HEK293 (cell line): ENCODE measurements at regions not wholly inside any gene's neighbourhood (a gene's known extent, or its start where the extent isn't known, plus 50 kb on each side); places are given as distances from the start of the nearest gene placed in this dataset.

ENCODE experiments used
- CTCF ChIA-PET: fragments of 350-600 bp; formaldehyde crosslinking; extraction: SDS; loops from one replicate; lab custom pipeline; 2021; ENCODE audit warnings: antibody characterized with exemption; lab: Yijun Ruan, JAX
- POLR2A ChIA-PET: fragments of 300-600 bp; formaldehyde crosslinking; extraction: SDS; loops from one replicate; lab custom pipeline; 2020; ENCODE audit warnings: antibody characterized with exemption, inconsistent platforms; lab: Yijun Ruan, JAX
- H3K27ac ChIP-seq: fragments of 200-500 bp; sonication (Bioruptor generic); 2 replicates; pipeline ENCODE4 v1.5.1; 2014; ENCODE audit warnings: low read depth, low read length, control low read depth, inconsistent platforms; ENCODE audit errors: extremely low read depth
- H3K36me3 ChIP-seq, 2 experiments: fragments of 200-500 bp in 1 of 2; sonication (Bioruptor generic) in 1 of 2; 1 replicate in 1 of 2; 2 replicates in 1 of 2; pipeline ENCODE4 v1.5.1; 2014 to 2017; ENCODE audit warnings: inconsistent platforms in 2 of 2, low read length in 2 of 2; ENCODE audit not compliant: control insufficient read depth in 2 of 2, insufficient read depth in 1 of 2
- H3K4me1 ChIP-seq: fragments of 200-500 bp; sonication (Bioruptor generic); 2 replicates; pipeline ENCODE4 v1.5.1; 2014; ENCODE audit warnings: mild to moderate bottlenecking, low read length, inconsistent platforms; ENCODE audit not compliant: control insufficient read depth, insufficient read depth
- H3K4me3 ChIP-seq: 2 replicates; pipeline ENCODE4 v1.5.1; 2011; ENCODE audit warnings: low read depth, mild to moderate bottlenecking, control low read depth, low read length, moderate library complexity
- H3K9me3 ChIP-seq: fragments of 200-500 bp; sonication (Bioruptor generic); 2 replicates; pipeline ENCODE4 v1.5.1; 2014; ENCODE audit warnings: low read depth, low read length, inconsistent platforms; ENCODE audit not compliant: control insufficient read depth, insufficient read depth
- GFI1B ChIP-seq: fragments of 450-650 bp; formaldehyde crosslinking; IDR thresholded peaks from 2 replicates; pipeline ENCODE4 v1.5.1; 2016; ENCODE audit warnings: missing biosample characterization, missing genetic modification characterization
- IKZF3 ChIP-seq: fragments of 450-650 bp; IDR thresholded peaks from 2 replicates; pipeline ENCODE4 v1.5.0; 2018; ENCODE audit warnings: missing biosample characterization, mild to moderate bottlenecking, missing genetic modification characterization, moderate library complexity
- KLF1 ChIP-seq: fragments of 450-650 bp; formaldehyde crosslinking; IDR thresholded peaks from 2 replicates; pipeline ENCODE4 v1.5.1; 2016; ENCODE audit warnings: missing biosample characterization, missing genetic modification characterization
- KLF9 ChIP-seq: fragments of 450-650 bp; formaldehyde crosslinking; IDR thresholded peaks from 2 replicates; pipeline ENCODE4 v1.5.1; 2016; ENCODE audit warnings: missing biosample characterization, missing genetic modification characterization, low read depth
- ZBTB26 ChIP-seq: fragments of 450-650 bp; formaldehyde crosslinking; optimal IDR thresholded peaks from 2 replicates; pipeline ENCODE3; 2016; ENCODE audit warnings: missing biosample characterization, mild to moderate bottlenecking, missing genetic modification characterization
- ZNF239 ChIP-seq: fragments of 450-650 bp; formaldehyde crosslinking; IDR thresholded peaks from 2 replicates; pipeline ENCODE4 v1.5.1; 2016; ENCODE audit warnings: missing biosample characterization, missing genetic modification characterization
- ZNF335 ChIP-seq: fragments of 450-650 bp; formaldehyde crosslinking; conservative IDR thresholded peaks from 2 replicates; pipeline ENCODE4 v1.5.1; 2016; ENCODE audit warnings: missing biosample characterization, missing genetic modification characterization
- ZNF404 ChIP-seq: fragments of 450-650 bp; formaldehyde crosslinking; IDR thresholded peaks from 2 replicates; pipeline ENCODE4 v1.5.1; 2017; ENCODE audit warnings: missing biosample characterization, missing genetic modification characterization
- ZNF449 ChIP-seq: fragments of 450-650 bp; formaldehyde crosslinking; IDR thresholded peaks from 2 replicates; pipeline ENCODE4 v1.5.1; 2017; ENCODE audit warnings: missing biosample characterization, mild to moderate bottlenecking, missing genetic modification characterization, moderate library complexity
- ZNF521 ChIP-seq: fragments of 450-650 bp; formaldehyde crosslinking; IDR thresholded peaks from 2 replicates; pipeline ENCODE4 v1.5.1; 2017; ENCODE audit warnings: missing biosample characterization, mild to moderate bottlenecking, missing genetic modification characterization
- ZNF670 ChIP-seq: fragments of 450-650 bp; formaldehyde crosslinking; IDR thresholded peaks from 2 replicates; pipeline ENCODE4 v1.5.1; 2016; ENCODE audit warnings: missing biosample characterization, missing genetic modification characterization, low read depth
- ZSCAN16 ChIP-seq: fragments of 450-650 bp; formaldehyde crosslinking; IDR thresholded peaks from 2 replicates; pipeline ENCODE4 v1.5.1; 2016; ENCODE audit warnings: missing biosample characterization, missing genetic modification characterization
- ZSCAN18 ChIP-seq: fragments of 450-650 bp; formaldehyde crosslinking; IDR thresholded peaks from 2 replicates; pipeline ENCODE4 v1.5.1; 2016; ENCODE audit warnings: missing biosample characterization, missing genetic modification characterization
- TF ChIP-seq, protein P1 (sequence below): fragments of 450-650 bp; IDR thresholded peaks from 2 replicates; pipeline ENCODE4 v1.5.1; 2018; ENCODE audit warnings: missing biosample characterization, mild to moderate bottlenecking, missing genetic modification characterization
- TF ChIP-seq, protein P2 (sequence below): fragments of 450-650 bp; formaldehyde crosslinking; IDR thresholded peaks from 2 replicates; pipeline ENCODE4 v1.5.1; 2016; ENCODE audit warnings: missing biosample characterization, missing genetic modification characterization
- TF ChIP-seq, protein P3 (sequence below): fragments of 450-650 bp; formaldehyde crosslinking; IDR thresholded peaks from 2 replicates; pipeline ENCODE4 v1.5.1; 2016; ENCODE audit warnings: missing biosample characterization, missing genetic modification characterization
- TF ChIP-seq, protein P4 (sequence below): fragments of 450-650 bp; formaldehyde crosslinking; IDR thresholded peaks from 2 replicates; pipeline ENCODE4 v1.5.0; 2017; ENCODE audit warnings: missing biosample characterization, missing genetic modification characterization, borderline replicate concordance

GRCh38 chr3:86562090-86562489, 428.9 kb downstream of the VGLL3 start (continued):
- TF ChIP-seq ZNF521 (tag by site-specific recombination) = no peak
- no peak for TF ChIP-seq ZNF404 (tag by site-specific recombination)
- TF ChIP-seq ZBTB26 (tag by site-specific recombination) = no peak

GRCh38 chr3:86561215-86561614, 429.7 kb downstream of the VGLL3 start:
- CTCF ChIA-PET = interaction anchor here (0.6 kb wide), 2 partner anchors 13 to 1866 kb away, joined by 3 read pairs; no protein-coding TSS in a partner anchor
- H3K27ac ChIP-seq = no peak overlapping the region

DNA sequence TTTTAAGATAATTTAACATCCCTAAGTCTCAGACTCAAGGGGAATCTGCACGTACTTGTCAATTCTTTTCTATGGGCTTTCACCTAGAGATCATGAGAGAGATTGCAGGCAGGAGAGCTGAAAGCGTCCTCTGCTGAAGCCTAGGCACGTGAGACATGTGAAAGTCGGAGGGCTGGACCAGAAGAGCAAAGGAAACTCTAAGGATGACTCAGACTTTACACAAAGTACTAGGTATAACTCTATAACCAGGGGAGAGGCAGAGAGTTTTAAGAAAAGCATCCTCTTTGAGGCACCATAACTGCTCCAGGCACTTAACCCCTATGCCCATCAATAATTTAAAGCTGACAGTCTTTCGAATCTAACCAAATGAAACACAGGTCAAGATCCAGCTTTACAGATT, 436.6 kb downstream of the VGLL3 start:
- Histone ChIP-seq H3K9me3 (no peaks in the 10 kb centered on the region), H3K4me3 (no peak overlapping the region), H3K4me1 (no peaks in the 10 kb centered on the region), H3K27ac (no peak overlapping the region), H3K36me3 (no peaks in the 10 kb centered on the region)
- ChIA-PET CTCF (no interaction called here), POLR2A (no interaction called here)
- TF ChIP-seq, protein P1, sequence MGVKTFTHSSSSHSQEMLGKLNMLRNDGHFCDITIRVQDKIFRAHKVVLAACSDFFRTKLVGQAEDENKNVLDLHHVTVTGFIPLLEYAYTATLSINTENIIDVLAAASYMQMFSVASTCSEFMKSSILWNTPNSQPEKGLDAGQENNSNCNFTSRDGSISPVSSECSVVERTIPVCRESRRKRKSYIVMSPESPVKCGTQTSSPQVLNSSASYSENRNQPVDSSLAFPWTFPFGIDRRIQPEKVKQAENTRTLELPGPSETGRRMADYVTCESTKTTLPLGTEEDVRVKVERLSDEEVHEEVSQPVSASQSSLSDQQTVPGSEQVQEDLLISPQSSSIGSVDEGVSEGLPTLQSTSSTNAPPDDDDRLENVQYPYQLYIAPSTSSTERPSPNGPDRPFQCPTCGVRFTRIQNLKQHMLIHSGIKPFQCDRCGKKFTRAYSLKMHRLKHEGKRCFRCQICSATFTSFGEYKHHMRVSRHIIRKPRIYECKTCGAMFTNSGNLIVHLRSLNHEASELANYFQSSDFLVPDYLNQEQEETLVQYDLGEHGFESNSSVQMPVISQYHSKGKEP (tag by site-specific recombination) = no peak
- no peak for TF ChIP-seq GFI1B (tag by site-specific recombination)
- no peak for TF ChIP-seq ZSCAN18 (tag by site-specific recombination)
- no peak for TF ChIP-seq IKZF3
- TF ChIP-seq ZNF335 (tag by site-specific recombination) = no peak

More at GRCh38 chr3:86561215-86561614, 429.7 kb downstream of the VGLL3 start:
- no peaks in the 10 kb centered on the region for H3K36me3 ChIP-seq
- TF ChIP-seq, protein P2, sequence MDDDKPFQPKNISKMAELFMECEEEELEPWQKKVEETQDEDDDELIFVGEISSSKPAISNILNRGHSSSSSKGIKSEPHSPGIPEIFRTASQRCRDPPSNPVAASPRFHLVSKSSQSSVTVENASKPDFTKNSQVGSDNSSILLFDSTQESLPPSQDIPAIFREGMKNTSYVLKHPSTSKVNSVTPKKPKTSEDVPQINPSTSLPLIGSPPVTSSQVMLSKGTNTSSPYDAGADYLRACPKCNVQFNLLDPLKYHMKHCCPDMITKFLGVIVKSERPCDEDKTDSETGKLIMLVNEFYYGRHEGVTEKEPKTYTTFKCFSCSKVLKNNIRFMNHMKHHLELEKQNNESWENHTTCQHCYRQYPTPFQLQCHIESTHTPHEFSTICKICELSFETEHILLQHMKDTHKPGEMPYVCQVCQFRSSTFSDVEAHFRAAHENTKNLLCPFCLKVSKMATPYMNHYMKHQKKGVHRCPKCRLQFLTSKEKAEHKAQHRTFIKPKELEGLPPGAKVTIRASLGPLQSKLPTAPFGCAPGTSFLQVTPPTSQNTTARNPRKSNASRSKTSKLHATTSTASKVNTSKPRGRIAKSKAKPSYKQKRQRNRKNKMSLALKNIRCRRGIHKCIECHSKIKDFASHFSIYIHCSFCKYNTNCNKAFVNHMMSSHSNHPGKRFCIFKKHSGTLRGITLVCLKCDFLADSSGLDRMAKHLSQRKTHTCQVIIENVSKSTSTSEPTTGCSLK (tag by site-specific recombination) = no peak
- TF ChIP-seq, protein P3, sequence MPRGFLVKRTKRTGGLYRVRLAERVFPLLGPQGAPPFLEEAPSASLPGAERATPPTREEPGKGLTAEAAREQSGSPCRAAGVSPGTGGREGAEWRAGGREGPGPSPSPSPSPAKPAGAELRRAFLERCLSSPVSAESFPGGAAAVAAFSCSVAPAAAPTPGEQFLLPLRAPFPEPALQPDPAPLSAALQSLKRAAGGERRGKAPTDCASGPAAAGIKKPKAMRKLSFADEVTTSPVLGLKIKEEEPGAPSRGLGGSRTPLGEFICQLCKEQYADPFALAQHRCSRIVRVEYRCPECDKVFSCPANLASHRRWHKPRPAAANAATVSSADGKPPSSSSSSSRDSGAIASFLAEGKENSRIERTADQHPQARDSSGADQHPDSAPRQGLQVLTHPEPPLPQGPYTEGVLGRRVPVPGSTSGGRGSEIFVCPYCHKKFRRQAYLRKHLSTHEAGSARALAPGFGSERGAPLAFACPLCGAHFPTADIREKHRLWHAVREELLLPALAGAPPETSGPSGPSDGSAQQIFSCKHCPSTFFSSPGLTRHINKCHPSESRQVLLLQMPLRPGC (tag by site-specific recombination) = no peak
- TF ChIP-seq ZSCAN16 (tag by site-specific recombination) (no peak), ZNF670 (tag by site-specific recombination) (no peak), KLF9 (no peak), ZNF239 (no peak), KLF1 (tag by site-specific recombination) (no peak), ZNF449 (tag by site-specific recombination) (no peak)
- TF ChIP-seq, protein P4, sequence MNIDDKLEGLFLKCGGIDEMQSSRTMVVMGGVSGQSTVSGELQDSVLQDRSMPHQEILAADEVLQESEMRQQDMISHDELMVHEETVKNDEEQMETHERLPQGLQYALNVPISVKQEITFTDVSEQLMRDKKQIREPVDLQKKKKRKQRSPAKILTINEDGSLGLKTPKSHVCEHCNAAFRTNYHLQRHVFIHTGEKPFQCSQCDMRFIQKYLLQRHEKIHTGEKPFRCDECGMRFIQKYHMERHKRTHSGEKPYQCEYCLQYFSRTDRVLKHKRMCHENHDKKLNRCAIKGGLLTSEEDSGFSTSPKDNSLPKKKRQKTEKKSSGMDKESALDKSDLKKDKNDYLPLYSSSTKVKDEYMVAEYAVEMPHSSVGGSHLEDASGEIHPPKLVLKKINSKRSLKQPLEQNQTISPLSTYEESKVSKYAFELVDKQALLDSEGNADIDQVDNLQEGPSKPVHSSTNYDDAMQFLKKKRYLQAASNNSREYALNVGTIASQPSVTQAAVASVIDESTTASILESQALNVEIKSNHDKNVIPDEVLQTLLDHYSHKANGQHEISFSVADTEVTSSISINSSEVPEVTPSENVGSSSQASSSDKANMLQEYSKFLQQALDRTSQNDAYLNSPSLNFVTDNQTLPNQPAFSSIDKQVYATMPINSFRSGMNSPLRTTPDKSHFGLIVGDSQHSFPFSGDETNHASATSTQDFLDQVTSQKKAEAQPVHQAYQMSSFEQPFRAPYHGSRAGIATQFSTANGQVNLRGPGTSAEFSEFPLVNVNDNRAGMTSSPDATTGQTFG = no peak
- TF ChIP-seq, all 188 proteins: peak for 0
- Histone ChIP-seq H3K4me3 (no peak overlapping the region), H3K4me1 (no peaks in the 10 kb centered on the region), H3K9me3 (no peaks in the 10 kb centered on the region)
- POLR2A ChIA-PET = no interaction called here
